HG02642 (cell line): ENCODE measurements at regions not wholly inside any gene's neighbourhood (a gene's known extent, or its start where the extent isn't known, plus 50 kb on each side); places are given as distances from the start of the nearest gene placed in this dataset.

Experiments used
- ATAC-seq: cut with Tn5 transposase; IDR thresholded peaks from one replicate; pipeline ENCODE4 v1.9.1; 2021; ENCODE audit warnings: mild to moderate bottlenecking; ENCODE audit not compliant: unreplicated experiment, poor library complexity

GRCh38 chr10:78691301-78692030, 377.3 kb upstream of the ZMIZ1 start:
- ATAC-seq, result no peak

GRCh38 chr10:78692071-78692470, 376.7 kb upstream of the ZMIZ1 start:
- ATAC-seq, result no peak

- no peak for ATAC-seq
Measured at GRCh38 chr10:78695846-78696245, 372.9 kb upstream of the ZMIZ1 start.

DNA sequence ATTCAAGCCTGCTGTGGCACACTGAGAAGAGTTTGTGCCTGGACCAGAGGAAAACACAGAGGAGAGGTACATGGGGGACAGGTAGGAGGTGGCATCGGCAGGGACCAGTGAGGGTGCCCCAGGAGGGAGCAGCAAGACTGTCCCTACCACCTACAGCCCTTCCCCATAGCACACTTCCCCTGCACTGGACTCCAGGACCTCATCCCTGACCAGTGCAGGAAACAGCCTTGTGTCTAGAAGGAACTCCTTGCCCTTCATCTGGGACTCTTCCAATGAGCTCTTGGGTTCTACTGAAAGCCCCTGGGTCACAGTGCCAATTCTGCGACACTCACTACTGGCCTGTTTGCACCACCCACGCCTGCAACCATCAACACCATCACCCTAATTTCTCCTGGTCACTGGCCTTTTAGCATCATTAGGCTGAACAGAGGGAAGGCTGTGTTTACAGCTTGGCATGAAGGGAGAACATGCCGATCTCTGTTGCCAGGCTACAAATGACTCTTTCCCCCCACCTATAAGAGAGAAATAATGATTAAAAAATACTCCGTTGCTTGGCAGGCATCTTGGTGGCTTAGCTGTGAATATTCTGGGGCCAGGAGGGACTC, 371.9 kb upstream of the ZMIZ1 start:
- no peak for ATAC-seq

DNA sequence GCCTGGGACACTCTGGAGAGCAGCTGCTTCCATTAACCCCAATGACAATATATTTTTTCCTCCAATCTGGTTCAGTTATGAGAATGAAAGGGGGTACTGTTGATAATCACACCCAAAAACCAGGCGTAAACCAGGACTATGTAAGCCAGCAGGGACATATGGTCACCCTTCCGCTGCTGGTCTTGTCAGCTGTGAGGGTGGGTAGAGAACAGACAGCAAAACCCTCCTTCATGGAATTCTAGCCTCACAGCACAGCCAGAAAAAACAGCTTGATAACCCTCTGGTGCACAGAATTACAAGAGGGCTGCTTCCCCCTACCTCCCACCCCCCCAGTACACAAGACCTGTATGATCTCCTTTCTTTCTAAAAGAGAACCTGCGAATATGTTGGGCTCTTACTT, 368.8 kb upstream of the ZMIZ1 start:
- ATAC-seq, result no peak

DNA sequence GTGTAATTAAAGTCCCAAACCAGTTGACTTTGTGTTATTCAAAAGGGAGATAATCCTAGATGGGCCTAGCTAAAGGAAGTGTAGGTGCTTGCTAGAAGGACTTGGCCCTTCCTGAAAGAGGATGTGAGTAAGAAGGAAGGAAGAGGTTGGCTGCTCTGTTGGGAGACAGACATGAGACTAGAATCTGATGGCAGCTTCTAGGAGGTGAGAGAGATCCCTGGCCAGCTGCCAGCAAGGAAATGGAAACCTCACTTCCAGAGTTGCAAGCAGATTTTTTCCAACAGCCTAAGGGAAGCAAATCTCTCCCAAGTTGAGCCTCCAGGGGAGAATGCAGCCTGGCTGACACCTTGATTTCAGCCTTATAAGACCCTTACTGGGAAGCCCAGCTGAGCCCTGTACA, 368.4 kb upstream of the ZMIZ1 start:
- ATAC-seq, result no peak

DNA sequence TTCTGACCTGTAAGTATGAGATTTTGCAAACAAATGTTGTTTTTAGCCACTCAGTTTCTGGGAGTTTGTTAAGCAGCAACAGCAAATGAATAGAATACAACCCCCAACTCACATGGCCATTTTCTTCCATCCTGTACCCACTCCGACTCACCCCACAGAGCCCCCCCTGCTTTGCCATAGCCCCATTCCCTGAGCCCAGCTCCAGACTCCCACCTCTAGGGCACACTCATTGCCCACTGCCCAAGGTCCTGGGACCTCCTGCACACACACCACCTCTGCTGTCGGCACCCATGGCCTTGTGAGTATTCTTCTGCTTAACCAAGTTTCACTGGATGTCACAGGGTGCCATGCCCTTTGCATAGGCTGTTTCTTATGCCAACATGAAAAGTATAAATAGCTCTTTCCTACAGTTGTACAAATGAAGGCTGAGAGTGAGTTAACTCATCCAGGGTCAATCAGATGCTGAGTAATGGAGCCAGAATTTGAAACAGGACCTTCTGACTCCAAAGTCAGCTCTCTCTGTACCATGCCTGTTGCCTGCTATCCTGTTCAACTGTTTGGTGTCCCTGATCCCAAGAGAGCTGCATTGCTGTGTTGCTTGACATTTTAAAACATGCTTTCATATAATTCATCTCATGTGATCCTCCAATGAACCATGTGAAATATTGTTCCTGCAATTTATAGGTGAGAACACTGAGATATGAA, 367.8 kb upstream of the ZMIZ1 start:
- ATAC-seq, result no peak

DNA sequence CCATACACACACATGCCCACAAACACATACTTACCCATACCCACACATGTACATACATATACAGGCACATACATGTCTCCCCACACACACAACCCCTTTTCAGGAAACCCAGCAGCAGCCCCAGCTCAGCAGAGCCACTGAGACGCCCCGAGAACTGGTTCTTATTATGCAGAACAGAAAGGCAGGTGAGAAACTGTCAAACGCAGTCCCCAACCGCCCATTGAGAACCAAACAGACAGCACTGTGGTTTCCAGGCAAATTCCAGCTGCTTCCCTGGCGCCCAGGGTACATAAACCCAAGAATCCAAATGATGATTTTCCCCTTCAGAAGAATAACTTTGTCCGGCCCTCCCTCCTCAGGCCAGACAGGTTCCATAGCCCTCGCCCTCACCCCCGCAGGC, 366.6 kb upstream of the ZMIZ1 start:
- ATAC-seq, result no peak

GRCh38 chr10:78702876-78703275, 365.9 kb upstream of the ZMIZ1 start:
- ATAC-seq, result no peak

DNA sequence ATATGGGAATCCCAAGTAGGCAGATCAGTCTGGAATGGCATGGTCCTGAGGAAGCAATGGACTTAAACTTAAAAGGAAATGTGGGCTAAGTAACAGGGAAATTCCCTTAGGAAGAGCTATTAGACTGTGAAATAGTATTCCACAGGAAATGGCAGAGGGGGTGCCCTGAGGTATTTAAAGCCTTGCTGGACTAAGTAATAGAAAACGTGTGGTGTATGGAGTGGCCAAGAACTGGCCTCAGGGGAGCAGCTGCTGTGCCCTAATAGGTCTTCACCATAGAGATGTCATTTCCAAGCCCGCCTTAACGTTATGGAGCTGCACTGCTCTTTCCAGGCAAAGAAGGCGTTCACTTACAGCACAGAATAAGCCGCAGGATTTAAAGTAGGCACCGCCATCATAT, 365.2 kb upstream of the ZMIZ1 start:
- no peak for ATAC-seq

GRCh38 chr10:78706256-78706655, 362.5 kb upstream of the ZMIZ1 start:
- no peak for ATAC-seq

- ATAC-seq, result no peak
Measured at GRCh38 chr10:78706726-78707540, 361.8 kb upstream of the ZMIZ1 start.

DNA sequence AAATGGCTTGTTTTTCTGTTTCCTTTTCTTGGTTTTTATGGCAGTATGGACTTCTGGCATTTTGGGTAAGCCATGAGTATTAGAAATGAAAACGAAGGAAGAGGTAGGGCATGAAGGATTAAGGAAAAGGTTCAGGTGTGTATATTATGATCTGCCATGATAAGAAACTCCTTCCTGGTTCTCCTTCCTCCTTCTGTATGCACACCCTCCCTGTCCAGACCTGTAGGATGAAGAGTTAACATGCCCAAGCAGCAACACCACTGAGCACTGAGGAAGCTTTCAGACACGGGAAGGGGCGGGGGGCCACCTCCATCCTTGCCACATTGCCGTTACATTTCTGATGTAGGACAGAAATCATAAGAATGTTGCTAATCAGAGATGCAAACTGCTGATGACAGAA, 361.0 kb upstream of the ZMIZ1 start:
- no peak for ATAC-seq

- no peak for ATAC-seq
Measured at GRCh38 chr10:78712147-78712546, 356.6 kb upstream of the ZMIZ1 start.

DNA sequence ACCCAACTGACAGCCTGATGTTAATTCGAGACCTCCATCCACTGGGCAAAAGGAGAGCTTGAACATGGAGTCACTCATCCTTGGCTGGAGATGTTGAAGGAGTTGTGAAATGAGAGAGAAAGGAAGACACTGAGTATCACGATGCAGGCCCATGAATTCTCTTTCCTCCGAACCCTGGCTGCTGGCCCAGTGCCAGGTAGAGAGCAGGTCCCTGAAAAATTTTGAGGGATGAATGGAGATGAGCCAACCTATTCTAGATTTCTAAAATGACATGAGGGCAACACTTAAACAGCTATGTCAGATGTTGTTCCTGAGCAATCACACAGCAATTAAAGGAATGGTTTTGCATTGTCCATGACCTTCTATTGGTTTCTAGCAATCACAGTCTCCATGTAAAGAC, 355.1 kb upstream of the ZMIZ1 start:
- no peak for ATAC-seq

DNA sequence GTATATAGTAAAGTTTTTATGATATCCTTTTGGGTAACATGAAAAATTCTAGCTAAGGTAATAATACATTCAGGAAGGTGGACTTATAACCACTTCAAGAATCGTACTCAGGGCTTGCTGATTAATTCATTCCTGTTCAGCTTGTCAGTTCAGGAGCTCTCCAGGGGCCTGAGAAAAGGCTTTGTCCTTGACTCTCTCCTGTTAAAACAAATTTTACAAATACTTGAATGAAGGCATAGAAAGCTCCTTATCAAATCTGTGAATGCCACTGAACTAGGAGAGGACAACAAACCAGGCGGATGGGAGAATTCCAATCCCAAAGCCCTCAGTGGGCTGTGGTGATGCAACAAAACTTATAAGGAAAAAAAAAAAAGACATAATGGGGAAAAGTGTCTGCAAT, 354.5 kb upstream of the ZMIZ1 start:
- ATAC-seq, result no peak

GRCh38 chr10:78715435-78715834, 353.3 kb upstream of the ZMIZ1 start:
- ATAC-seq, result no peak

- no peak for ATAC-seq
Measured at GRCh38 chr10:78716043-78716660, 352.6 kb upstream of the ZMIZ1 start.

GRCh38 chr10:78717200-78717599, 351.6 kb upstream of the ZMIZ1 start:
- no peak for ATAC-seq

- ATAC-seq, result no peak
Measured at GRCh38 chr10:78718032-78718572, 350.7 kb upstream of the ZMIZ1 start.
